RWPE2 (cell line): ENCODE measurements at regions not wholly inside any gene's neighbourhood (a gene's known extent, or its start where the extent isn't known, plus 50 kb on each side); places are given as distances from the start of the nearest gene placed in this dataset.
A peak's percentile ranks its signal among the peaks of the same experiment; 100 is the strongest.
"Not testable (repeated sequence)": the region's sequence is repeated elsewhere in the genome, so short reads cannot be mapped to it uniquely, and the experiment has no call there.

Experiments
- ATAC-seq: fragments of 200-7000 bp; cut with Tn5 transposase; 3 replicates; pipeline ENCODE4 v1.9.1; 2021; ENCODE audit warnings: low read depth
- DNase-seq: peaks from one replicate; pipeline ENCODE4 v3.0.0-alpha.2; 2020; ENCODE audit warnings: low spot score
- H3K27ac ChIP-seq: fragments of 450-650 bp; 2 replicates; pipeline ENCODE4 v1.5.1; 2017; ENCODE audit warnings: mild to moderate bottlenecking; ENCODE audit not compliant: poor library complexity, severe bottlenecking
- H3K27me3 ChIP-seq: fragments of 250-450 bp; sonication (Bioruptor Pico); 2 replicates; pipeline ENCODE4 v1.5.1; 2021; ENCODE audit warnings: mild to moderate bottlenecking, moderate library complexity; ENCODE audit not compliant: insufficient read depth, poor library complexity, severe bottlenecking
- H3K36me3 ChIP-seq: fragments of 250-450 bp; sonication (Bioruptor Pico); 2 replicates; pipeline ENCODE4 v1.5.1; 2020; ENCODE audit warnings: low read depth, mild to moderate bottlenecking, moderate library complexity
- H3K4me1 ChIP-seq: fragments of 250-450 bp; sonication (Bioruptor Pico); 2 replicates; pipeline ENCODE4 v1.5.1; 2021; ENCODE audit warnings: mild to moderate bottlenecking, moderate library complexity; ENCODE audit not compliant: insufficient read depth, poor library complexity, severe bottlenecking
- H3K4me3 ChIP-seq: fragments of 250-450 bp; sonication (Bioruptor Pico); 2 replicates; pipeline ENCODE4 v1.5.1; 2021; ENCODE audit warnings: mild to moderate bottlenecking, moderate library complexity; ENCODE audit not compliant: severe bottlenecking
- H3K9me3 ChIP-seq: fragments of 250-450 bp; sonication (Bioruptor Pico); 2 replicates; pipeline ENCODE4 v1.5.1; 2021; ENCODE audit warnings: mild to moderate bottlenecking, moderate library complexity; ENCODE audit not compliant: severe bottlenecking
- CTCF ChIP-seq: fragments of 450-650 bp; IDR thresholded peaks from one replicate; pipeline ENCODE4 v1.5.1; 2017; ENCODE audit warnings: mild to moderate bottlenecking, moderate library complexity; ENCODE audit not compliant: poor library complexity, severe bottlenecking

- TF ChIP-seq CTCF: no peak
- no peaks in the 10 kb centered on the region for H3K27me3 ChIP-seq
- H3K4me3 ChIP-seq: no peak overlapping the region
- no peaks in the 10 kb centered on the region for H3K4me1 ChIP-seq
- no peak overlapping the region for H3K27ac ChIP-seq
- no peaks in the 10 kb centered on the region for H3K9me3 ChIP-seq
- DNase-seq (no peak), ATAC-seq (no peak)
- no peaks in the 10 kb centered on the region for H3K36me3 ChIP-seq
Measured at GRCh38 chr10:21445163-21445562, 80.3 kb downstream of the SKIDA1 start.

- no peak for TF ChIP-seq CTCF
- Histone ChIP-seq H3K27me3 (no peaks in the 10 kb centered on the region), H3K4me1 (no peaks in the 10 kb centered on the region), H3K4me3 (no peak overlapping the region), H3K27ac (no peak overlapping the region), H3K9me3 (no peaks in the 10 kb centered on the region), H3K36me3 (no peaks in the 10 kb centered on the region)
- DNase-seq (no peak), ATAC-seq (no peak)
Measured at GRCh38 chr10:21441625-21442024, 83.9 kb downstream of the SKIDA1 start.

GRCh38 chr10:21438914-21439313 is 86.6 kb downstream of the SKIDA1 start:
- H3K36me3 ChIP-seq, H3K27me3 ChIP-seq, ATAC-seq, H3K9me3 ChIP-seq, H3K27ac ChIP-seq, DNase-seq, H3K4me1 ChIP-seq, H3K4me3 ChIP-seq: not testable (repeated sequence)

- Histone ChIP-seq H3K27ac (no peak overlapping the region), H3K27me3 (no peaks in the 10 kb centered on the region), H3K4me1 (no peaks in the 10 kb centered on the region), H3K9me3 (no peaks in the 10 kb centered on the region), H3K4me3 (no peak overlapping the region), H3K36me3 (no peaks in the 10 kb centered on the region)
- TF ChIP-seq CTCF: no peak
- DNase-seq: no peak
- ATAC-seq: no peak
Measured at GRCh38 chr10:21437770-21438382, 87.6 kb downstream of the SKIDA1 start.

- no peak for TF ChIP-seq CTCF
- Histone ChIP-seq H3K4me1 (peaks cover 4% of the 10 kb centered on the region), H3K36me3 (no peaks in the 10 kb centered on the region), H3K9me3 (no peaks in the 10 kb centered on the region), H3K27me3 (no peaks in the 10 kb centered on the region), H3K4me3 (no peak overlapping the region), H3K27ac (no peak overlapping the region)
- DNase-seq: no peak
- peak; percentile 61; the same call in 2 of the 3 replicates for ATAC-seq
Measured at GRCh38 chr10:21432266-21432665, 93.2 kb downstream of the SKIDA1 start.
